Activated naive CD8-positive, alpha-beta T cell treated with anti-CD3 and anti-CD28 coated beads, Interleukin-2, amount 10 ng/mL, durations not matched to agents 7 days and 5 days (primary cell): ENCODE measurements at regions not wholly inside any gene's neighbourhood (a gene's known extent, or its start where the extent isn't known, plus 50 kb on each side); places are given as distances from the start of the nearest gene placed in this dataset.

Experiments used
- ATAC-seq: fragments of 150-1000 bp; cut with Tn5 transposase; one replicate; pipeline ENCODE4 v1.10.0; 2021; ENCODE audit warnings: low read depth, moderate library complexity
- POLR2A ChIA-PET: fragments of 350-600 bp; sonication (Branson Sonifier 250); formaldehyde crosslinking; loops from one replicate; lab custom pipeline; 2021; ENCODE audit warnings: antibody characterized with exemption; lab: Charles Lee
- DNase-seq: peaks from one replicate; pipeline ENCODE4 v3.0.0; 2021
- H3K27ac Mint-ChIP-seq: one replicate; pipeline ENCODE4 v1.8.0; 2022; ENCODE audit warnings: mild to moderate bottlenecking, mixed read lengths
- H3K27me3 Mint-ChIP-seq: one replicate; pipeline ENCODE4 v1.8.0; 2022; ENCODE audit warnings: mild to moderate bottlenecking, moderate library complexity, mixed read lengths
- H3K36me3 Mint-ChIP-seq: one replicate; pipeline ENCODE4 v1.8.0; 2021; ENCODE audit warnings: mild to moderate bottlenecking, mixed read lengths
- H3K4me1 Mint-ChIP-seq: one replicate; pipeline ENCODE4 v1.8.0; 2021; ENCODE audit warnings: mixed read lengths
- H3K4me3 Mint-ChIP-seq: one replicate; pipeline ENCODE4 v1.8.0; 2022; ENCODE audit warnings: mild to moderate bottlenecking, moderate library complexity, mixed read lengths
- H3K9me3 Mint-ChIP-seq: one replicate; pipeline ENCODE4 v1.8.0; 2021; ENCODE audit warnings: mixed read lengths

DNA sequence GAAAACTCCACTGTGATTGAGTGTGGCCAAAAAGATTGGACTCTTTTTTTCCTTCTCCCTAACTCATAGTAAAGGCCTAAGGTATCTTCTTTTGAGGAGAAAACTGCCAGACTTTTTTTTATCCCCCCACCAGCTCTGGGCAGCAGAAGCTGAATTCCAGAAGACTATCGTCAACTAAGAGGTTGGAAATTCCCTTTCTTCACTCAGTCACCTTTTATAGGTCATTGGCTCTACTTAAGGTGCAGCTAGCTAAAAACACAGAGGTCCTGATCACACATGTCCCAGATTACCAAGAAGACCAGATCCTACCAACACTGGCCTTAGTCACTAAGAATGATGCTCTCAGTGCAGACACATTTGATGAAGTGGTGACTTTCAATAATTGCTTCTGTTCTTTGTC is 1441.2 kb downstream of the PLA2G4A start:
- H3K27ac Mint-ChIP-seq: no peak overlapping the region
- no peaks in the 10 kb centered on the region for H3K36me3 Mint-ChIP-seq
- no peaks in the 10 kb centered on the region for H3K27me3 Mint-ChIP-seq
- DNase-seq (no peak), ATAC-seq (no peak)
- H3K4me3 Mint-ChIP-seq: no peak overlapping the region
- POLR2A ChIA-PET: no interaction called here
- no peaks in the 10 kb centered on the region for H3K9me3 Mint-ChIP-seq
- H3K4me1 Mint-ChIP-seq: no peaks in the 10 kb centered on the region

- DNase-seq: no peak
- no peak overlapping the region for H3K27ac Mint-ChIP-seq
- no peaks in the 10 kb centered on the region for H3K36me3 Mint-ChIP-seq
- no peaks in the 10 kb centered on the region for H3K4me1 Mint-ChIP-seq
- no peaks in the 10 kb centered on the region for H3K27me3 Mint-ChIP-seq
- no peak for ATAC-seq
- POLR2A ChIA-PET: no interaction called here
- H3K9me3 Mint-ChIP-seq: no peaks in the 10 kb centered on the region
- no peak overlapping the region for H3K4me3 Mint-ChIP-seq
Measured at GRCh38 chr1:188270497-188270896, 1441.7 kb downstream of the PLA2G4A start.

DNA sequence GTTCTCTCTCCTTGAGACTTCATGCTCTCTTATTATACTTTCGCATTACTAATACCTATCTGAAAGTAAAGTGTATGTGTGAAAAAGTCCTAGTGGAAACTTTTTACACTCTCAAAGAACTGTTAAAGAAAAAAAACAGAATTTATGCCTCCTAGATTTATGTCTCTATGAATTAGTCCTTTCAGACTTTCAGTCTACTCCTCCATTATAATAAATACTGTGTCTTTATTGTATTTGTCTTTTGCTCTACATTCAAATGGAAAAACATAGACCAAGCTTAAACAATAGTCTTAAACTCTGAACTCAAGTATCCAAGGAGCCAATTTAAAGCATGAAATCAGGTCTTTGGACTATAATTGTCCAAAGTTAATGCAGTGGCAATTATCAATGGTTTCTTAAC is 1449.0 kb downstream of the PLA2G4A start:
- H3K27ac Mint-ChIP-seq: no peak overlapping the region
- POLR2A ChIA-PET: no interaction called here
- no peak for ATAC-seq
- no peaks in the 10 kb centered on the region for H3K27me3 Mint-ChIP-seq
- no peak for DNase-seq
- no peaks in the 10 kb centered on the region for H3K4me1 Mint-ChIP-seq
- H3K36me3 Mint-ChIP-seq: no peaks in the 10 kb centered on the region
- H3K9me3 Mint-ChIP-seq: peaks cover 2% of the 10 kb centered on the region
- H3K4me3 Mint-ChIP-seq: no peak overlapping the region

- POLR2A ChIA-PET: no interaction called here
- Mint-ChIP-seq H3K9me3 (peaks cover 2% of the 10 kb centered on the region), H3K4me3 (no peak overlapping the region), H3K27me3 (no peaks in the 10 kb centered on the region), H3K36me3 (no peaks in the 10 kb centered on the region), H3K4me1 (no peaks in the 10 kb centered on the region), H3K27ac (no peak overlapping the region)
- no peak for ATAC-seq
- no peak for DNase-seq
Measured at GRCh38 chr1:188281921-188282320, 1453.2 kb downstream of the PLA2G4A start.

GRCh38 chr1:188295157-188295556 is 1466.4 kb downstream of the PLA2G4A start:
- Mint-ChIP-seq H3K9me3 (peaks cover 5% of the 10 kb centered on the region), H3K4me3 (no peak overlapping the region), H3K36me3 (no peaks in the 10 kb centered on the region), H3K27me3 (no peaks in the 10 kb centered on the region), H3K4me1 (no peaks in the 10 kb centered on the region), H3K27ac (no peak overlapping the region)
- ATAC-seq: no peak
- POLR2A ChIA-PET: no interaction called here
- no peak for DNase-seq

- H3K9me3 Mint-ChIP-seq: peaks cover 3% of the 10 kb centered on the region
- no peak overlapping the region for H3K27ac Mint-ChIP-seq
- POLR2A ChIA-PET: no interaction called here
- no peak for ATAC-seq
- H3K27me3 Mint-ChIP-seq: no peaks in the 10 kb centered on the region
- no peaks in the 10 kb centered on the region for H3K4me1 Mint-ChIP-seq
- DNase-seq: no peak
- no peaks in the 10 kb centered on the region for H3K36me3 Mint-ChIP-seq
- H3K4me3 Mint-ChIP-seq: no peak overlapping the region
Measured at GRCh38 chr1:188302746-188303145, 1474.0 kb downstream of the PLA2G4A start.

DNA sequence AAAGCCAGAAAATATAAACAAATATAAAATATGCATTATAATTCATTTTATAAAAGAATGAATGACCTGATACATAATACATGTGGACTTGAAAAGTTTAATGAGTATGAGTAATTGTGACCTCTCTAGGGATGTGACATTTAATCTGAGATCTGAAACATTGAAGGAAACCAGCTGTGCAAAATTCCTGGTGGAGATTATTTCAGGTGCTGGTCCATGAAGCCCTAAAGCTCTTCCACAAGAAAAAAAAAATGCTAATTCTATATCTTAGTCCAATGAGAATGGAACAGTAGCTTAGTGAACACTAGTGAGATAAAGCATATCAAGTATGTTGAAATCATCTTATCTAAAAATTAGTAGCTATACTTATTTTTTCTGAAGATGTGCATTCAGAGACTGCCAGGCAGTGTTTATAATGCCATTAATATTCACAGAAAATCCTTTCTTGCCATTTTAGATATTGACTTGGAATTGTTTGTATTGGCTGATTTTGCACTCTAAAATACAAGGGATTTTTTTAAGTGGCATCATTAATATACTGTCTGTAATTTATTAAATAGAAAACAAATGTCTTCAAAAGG is 1485.9 kb downstream of the PLA2G4A start:
- Mint-ChIP-seq H3K4me3 (no peak overlapping the region), H3K36me3 (no peaks in the 10 kb centered on the region), H3K27me3 (no peaks in the 10 kb centered on the region), H3K27ac (no peak overlapping the region), H3K4me1 (no peaks in the 10 kb centered on the region), H3K9me3 (peaks cover 1% of the 10 kb centered on the region)
- no peak for ATAC-seq
- DNase-seq: no peak
- POLR2A ChIA-PET: no interaction called here

DNA sequence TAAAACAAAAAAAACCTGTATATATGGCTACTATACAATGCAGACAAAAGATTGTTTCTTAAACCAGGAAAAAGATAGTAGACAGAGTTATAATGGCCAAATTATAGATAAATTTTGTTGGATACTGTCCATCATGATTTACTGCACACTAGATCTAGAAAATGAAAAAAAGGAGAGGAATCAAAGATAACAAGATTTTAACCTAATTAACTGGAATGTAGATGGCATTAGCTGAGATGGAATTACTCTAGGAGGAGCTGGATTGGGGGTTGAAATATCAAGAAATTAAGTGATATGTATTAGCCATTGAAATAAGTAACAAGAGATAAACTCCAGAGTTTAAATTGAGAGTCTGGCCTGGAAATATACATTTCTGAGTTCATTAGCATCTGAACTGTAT is 1489.1 kb downstream of the PLA2G4A start:
- Mint-ChIP-seq H3K9me3 (peaks cover 1% of the 10 kb centered on the region), H3K4me3 (no peak overlapping the region), H3K36me3 (no peaks in the 10 kb centered on the region), H3K27ac (no peak overlapping the region), H3K4me1 (no peaks in the 10 kb centered on the region), H3K27me3 (no peaks in the 10 kb centered on the region)
- no peak for DNase-seq
- ATAC-seq: no peak
- POLR2A ChIA-PET: no interaction called here

DNA sequence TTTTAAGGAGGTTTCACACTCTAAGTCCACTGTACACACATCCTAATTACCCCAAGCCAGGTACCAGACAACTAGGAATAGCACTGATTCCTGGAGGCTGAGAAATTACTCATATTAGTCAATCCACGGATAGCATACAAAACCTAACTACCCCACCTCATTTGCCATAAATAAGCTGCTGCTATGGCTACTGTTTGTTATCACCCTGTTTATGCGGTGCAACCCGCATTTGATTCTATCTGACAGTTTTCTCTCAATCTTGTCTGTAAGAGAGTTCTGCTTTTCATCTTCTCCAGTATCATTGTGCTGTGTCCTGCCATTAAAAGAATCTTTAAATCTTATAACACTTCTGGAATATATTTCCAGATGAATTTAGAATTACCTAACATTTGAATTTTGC is 1496.5 kb downstream of the PLA2G4A start:
- Mint-ChIP-seq H3K4me3 (no peak overlapping the region), H3K4me1 (no peaks in the 10 kb centered on the region), H3K36me3 (no peaks in the 10 kb centered on the region), H3K27me3 (no peaks in the 10 kb centered on the region), H3K27ac (no peak overlapping the region), H3K9me3 (no peaks in the 10 kb centered on the region)
- DNase-seq: no peak
- ATAC-seq: no peak
- POLR2A ChIA-PET: no interaction called here

GRCh38 chr1:188343914-188344313 is 1515.2 kb downstream of the PLA2G4A start:
- H3K4me1 Mint-ChIP-seq: no peaks in the 10 kb centered on the region
- DNase-seq (no peak), ATAC-seq (no peak)
- POLR2A ChIA-PET: no interaction called here
- no peaks in the 10 kb centered on the region for H3K36me3 Mint-ChIP-seq
- no peak overlapping the region for H3K27ac Mint-ChIP-seq
- no peak overlapping the region for H3K4me3 Mint-ChIP-seq
- no peaks in the 10 kb centered on the region for H3K9me3 Mint-ChIP-seq
- H3K27me3 Mint-ChIP-seq: no peaks in the 10 kb centered on the region

GRCh38 chr1:188350104-188350503 is 1521.4 kb downstream of the PLA2G4A start:
- Mint-ChIP-seq H3K4me1 (no peaks in the 10 kb centered on the region), H3K9me3 (no peaks in the 10 kb centered on the region), H3K36me3 (no peaks in the 10 kb centered on the region), H3K27me3 (no peaks in the 10 kb centered on the region), H3K27ac (no peak overlapping the region), H3K4me3 (no peak overlapping the region)
- ATAC-seq (no peak), DNase-seq (no peak)
- POLR2A ChIA-PET: no interaction called here

DNA sequence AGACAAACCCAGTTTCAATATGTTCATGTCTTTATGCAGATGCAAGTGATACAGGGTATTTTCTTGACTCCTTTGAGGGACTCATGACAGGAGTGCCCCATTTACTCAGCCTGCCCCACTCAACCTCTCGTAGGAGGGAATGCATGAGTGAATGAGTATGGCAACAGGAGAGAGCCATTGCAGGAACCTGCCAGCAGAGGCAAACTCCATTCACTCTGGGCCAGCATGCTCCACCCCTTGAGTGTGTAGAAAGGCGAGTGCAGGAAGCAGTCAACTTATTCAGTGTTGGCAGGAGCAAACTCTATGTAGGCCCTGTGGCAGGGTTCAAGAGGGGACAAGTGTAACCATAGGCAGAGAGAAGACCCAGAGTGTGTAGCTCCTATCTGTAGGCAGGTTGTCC is 1526.3 kb downstream of the PLA2G4A start:
- H3K27ac Mint-ChIP-seq: no peak overlapping the region
- H3K9me3 Mint-ChIP-seq: no peaks in the 10 kb centered on the region
- H3K36me3 Mint-ChIP-seq: no peaks in the 10 kb centered on the region
- H3K4me1 Mint-ChIP-seq: no peaks in the 10 kb centered on the region
- no peak for DNase-seq
- H3K4me3 Mint-ChIP-seq: no peak overlapping the region
- POLR2A ChIA-PET: no interaction called here
- no peak for ATAC-seq
- H3K27me3 Mint-ChIP-seq: no peaks in the 10 kb centered on the region

DNA sequence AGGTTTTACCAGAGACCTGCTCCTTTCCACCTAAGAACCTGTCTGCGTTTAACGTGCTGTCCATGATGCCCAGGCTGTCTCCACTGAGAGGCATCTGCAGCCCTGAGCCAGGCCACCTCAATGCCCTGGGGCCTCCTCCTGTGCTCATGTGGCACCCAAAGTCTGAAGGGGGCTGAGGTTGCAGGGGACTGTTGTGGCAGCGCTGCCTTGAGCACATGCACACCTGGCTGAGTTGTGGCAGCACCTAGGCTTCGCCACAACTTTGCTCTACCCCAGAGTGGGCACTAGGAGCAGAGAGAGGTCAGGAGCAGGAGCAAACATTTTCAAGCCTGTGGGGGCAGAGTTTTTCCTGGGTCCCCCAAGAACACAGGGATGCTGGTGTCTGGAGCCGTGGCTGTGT is 1527.1 kb downstream of the PLA2G4A start:
- ATAC-seq (no peak), DNase-seq (no peak)
- Mint-ChIP-seq H3K27me3 (no peaks in the 10 kb centered on the region), H3K27ac (no peak overlapping the region), H3K4me1 (no peaks in the 10 kb centered on the region), H3K4me3 (no peak overlapping the region), H3K9me3 (no peaks in the 10 kb centered on the region), H3K36me3 (no peaks in the 10 kb centered on the region)
- POLR2A ChIA-PET: no interaction called here

- Mint-ChIP-seq H3K27ac (no peak overlapping the region), H3K4me1 (no peaks in the 10 kb centered on the region), H3K4me3 (no peak overlapping the region), H3K27me3 (no peaks in the 10 kb centered on the region), H3K9me3 (no peaks in the 10 kb centered on the region), H3K36me3 (no peaks in the 10 kb centered on the region)
- ATAC-seq (no peak), DNase-seq (no peak)
- POLR2A ChIA-PET: no interaction called here
Measured at GRCh38 chr1:188359315-188359714, 1530.6 kb downstream of the PLA2G4A start.

GRCh38 chr1:188363943-188364342 is 1535.2 kb downstream of the PLA2G4A start:
- Mint-ChIP-seq H3K27ac (no peak overlapping the region), H3K9me3 (peaks cover 2% of the 10 kb centered on the region), H3K27me3 (no peaks in the 10 kb centered on the region), H3K36me3 (no peaks in the 10 kb centered on the region), H3K4me1 (no peaks in the 10 kb centered on the region), H3K4me3 (no peak overlapping the region)
- POLR2A ChIA-PET: no interaction called here
- ATAC-seq (no peak), DNase-seq (no peak)
